C4-2B (cell line): ENCODE measurements at regions not wholly inside any gene's neighbourhood (a gene's known extent, or its start where the extent isn't known, plus 50 kb on each side); places are given as distances from the start of the nearest gene placed in this dataset.

Experiments
- CTCF ChIP-seq: fragments of 450-650 bp; conservative IDR thresholded peaks from 2 replicates; pipeline ENCODE4 v1.5.1; 2017; ENCODE audit warnings: mild to moderate bottlenecking
- ZFX ChIP-seq: fragments of 450-650 bp; IDR thresholded peaks from 2 replicates; pipeline ENCODE4 v1.6.1; 2017

- TF ChIP-seq CTCF (no peak), ZFX (no peak)
These were observed 73.0 kb upstream of the PRMT8 start for GRCh38 chr12:3417937-3418462.
